NCI-H510A (cell line): ENCODE measurements at regions not wholly inside any gene's neighbourhood (a gene's known extent, or its start where the extent isn't known, plus 50 kb on each side); places are given as distances from the start of the nearest gene placed in this dataset.

Source experiments
- DNase-seq: peaks from one replicate; lab custom pipeline; 2025; lab: John Stamatoyannopoulos, UW

DNA sequence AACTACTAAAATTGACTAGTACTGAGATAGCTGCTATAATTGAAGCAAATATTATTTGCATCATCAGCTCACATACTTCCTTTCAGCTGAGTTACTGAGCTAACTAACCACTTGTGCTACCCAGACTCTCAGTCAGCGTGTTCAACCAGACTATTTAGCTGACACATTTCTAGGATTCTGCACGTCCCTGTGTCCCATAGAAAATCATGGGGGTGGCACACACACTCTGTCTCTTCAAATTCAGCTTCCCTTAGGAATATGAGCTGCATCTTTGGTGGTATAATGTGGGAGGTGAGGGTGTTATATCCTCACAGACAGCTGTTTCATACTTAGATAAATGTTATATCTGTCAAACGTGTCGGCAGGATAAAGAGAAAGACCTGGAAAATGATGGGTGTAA is 424.0 kb downstream of the CDH2 start:
- DNase-seq: no peak

DNA sequence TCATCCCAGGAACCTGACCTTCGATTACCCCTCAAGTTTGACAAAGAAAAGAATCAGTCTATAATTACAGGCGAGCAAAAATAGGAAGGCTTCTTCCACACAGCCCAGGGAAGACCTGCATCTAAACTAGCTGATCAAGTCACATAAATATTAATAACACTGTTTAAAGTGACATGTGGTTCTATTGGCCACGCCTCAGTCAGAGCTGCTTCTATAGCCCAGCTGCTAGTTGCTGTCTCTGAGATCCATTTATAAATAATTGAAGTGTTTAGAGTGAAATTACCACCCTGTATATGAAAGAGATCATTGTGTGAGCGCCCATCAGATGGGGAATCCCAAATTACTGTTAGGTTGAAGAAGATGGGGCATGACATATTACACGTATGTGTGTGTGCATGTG is 426.0 kb downstream of the CDH2 start:
- no peak for DNase-seq

DNA sequence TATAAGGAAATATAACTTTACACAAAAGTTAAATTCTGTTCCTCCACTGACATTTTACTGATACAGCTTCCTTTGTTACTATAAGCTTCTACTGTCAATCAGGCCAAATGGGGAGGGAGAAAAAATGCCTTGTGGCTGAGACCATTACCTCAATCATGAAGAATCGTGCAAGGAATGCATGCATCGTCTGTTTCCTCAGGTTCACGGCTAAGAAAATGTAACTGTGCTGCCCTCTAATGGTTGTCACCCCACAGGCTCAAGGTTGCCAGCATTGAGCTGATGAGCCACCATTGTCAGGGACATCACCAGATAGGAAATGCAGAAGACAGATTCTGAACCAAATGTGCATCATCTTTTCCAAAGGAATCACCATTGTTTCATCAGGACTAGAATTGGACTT is 426.9 kb downstream of the CDH2 start:
- no peak for DNase-seq

DNA sequence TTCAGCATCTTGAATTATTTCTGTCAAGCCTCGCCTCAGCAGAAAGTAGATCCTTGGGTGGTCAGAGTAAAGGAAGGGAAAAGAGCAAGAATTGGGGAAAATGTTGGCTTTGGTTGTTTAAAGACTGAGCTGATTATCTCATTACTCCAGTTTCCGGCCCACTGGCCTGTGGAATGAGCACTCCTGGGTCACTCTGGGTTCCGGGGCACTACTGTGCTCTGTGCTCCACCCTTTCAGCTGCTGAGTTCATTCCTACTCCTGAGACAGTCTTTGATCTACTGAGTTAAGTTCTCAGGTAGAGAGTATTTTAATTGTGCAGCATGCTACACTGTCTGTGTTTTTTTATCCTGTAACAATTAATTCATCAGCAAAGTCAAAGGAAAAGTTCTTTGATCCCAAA is 427.7 kb downstream of the CDH2 start:
- DNase-seq: no peak

DNA sequence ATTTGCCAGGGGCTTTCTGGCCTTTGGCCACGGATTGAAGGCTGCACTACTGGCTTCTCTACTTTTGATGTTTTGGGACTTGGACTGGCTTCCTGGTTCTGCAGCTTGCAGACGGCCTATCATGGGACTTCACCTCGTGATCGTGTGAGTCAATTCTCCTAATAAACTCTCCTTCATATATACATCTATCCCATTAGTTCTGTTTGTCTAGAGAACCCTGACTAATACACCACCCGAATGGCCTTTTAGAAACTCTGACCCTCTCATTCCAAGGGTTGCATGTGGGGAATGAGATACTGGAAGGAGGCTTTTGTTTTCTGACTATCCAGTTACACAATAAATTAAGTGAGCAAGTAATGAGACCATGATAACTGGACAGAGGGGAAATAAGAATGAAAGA is 430.7 kb downstream of the CDH2 start:
- no peak for DNase-seq

DNA sequence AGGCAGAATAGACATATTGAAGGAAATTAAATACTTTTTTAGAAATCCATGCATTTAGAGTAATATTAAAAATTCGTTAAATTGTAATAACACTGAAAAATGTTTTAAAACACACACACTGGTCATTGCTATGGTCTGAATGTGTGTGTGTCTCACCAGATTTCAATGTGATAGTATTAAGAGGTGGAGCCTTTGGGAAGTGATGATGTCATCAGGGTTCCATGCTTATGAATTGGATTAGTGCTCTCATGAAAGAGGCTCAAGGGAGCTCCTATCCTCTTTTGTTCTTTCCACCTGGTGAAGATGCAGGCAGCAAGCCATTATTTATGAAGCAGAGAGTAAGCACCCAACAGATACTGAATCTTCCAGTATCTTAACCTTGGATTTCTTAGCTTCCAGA is 441.8 kb downstream of the CDH2 start:
- no peak for DNase-seq

DNA sequence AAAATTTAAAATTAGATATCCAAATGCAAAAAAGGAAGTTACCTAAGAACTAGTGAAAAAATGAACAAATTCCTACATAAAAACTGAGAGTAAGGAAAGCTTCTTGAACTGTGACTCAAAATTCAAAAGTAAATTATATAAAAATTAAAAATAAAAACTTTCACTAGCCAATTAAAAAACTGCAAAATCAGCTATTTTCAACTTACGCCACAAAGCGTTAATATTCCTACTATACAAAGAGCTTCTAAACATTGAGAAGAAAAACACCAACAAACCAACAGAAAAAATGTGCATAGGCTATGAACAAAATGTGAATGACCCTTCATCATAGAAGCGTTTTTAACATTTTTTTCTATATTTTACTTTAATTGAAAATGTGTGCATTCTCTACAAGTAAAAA is 445.7 kb downstream of the CDH2 start:
- no peak for DNase-seq

DNA sequence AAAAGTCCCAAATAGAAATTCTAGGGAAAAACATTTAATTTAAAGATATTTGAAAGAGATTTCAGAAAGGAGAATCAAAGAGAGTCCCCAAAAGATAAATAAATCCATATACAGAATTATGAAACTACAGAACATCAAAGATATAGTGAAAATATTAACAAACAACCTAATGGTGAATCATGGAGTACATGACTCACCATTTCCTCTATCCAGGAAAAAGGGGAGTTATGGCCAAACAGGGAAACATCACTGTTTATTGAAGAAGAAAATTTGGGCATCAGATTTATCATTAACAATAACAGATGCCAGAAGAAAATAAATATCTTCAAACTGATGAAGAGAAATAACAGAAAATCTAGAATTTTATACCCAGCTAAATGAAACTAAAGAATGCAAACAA is 448.3 kb downstream of the CDH2 start:
- no peak for DNase-seq

DNA sequence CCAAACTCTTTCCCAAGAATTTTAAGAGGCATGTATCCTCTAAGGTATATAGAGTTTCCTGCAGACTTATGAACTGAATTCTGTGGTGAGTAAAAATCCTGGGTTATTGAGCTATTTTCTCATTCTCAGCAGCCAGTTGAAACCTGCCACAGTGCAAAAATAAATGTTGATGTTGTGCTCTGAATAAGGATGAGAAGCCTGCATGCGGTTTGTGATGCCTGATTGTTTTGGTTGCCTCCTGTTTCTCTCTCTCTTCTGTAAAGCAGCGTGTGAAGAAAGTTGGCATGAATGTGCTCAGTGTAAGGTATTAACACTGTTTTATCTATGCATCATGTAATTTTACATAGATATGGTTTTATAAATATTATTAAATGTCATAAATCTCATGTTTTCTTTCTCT is 452.6 kb downstream of the CDH2 start:
- no peak for DNase-seq

DNA sequence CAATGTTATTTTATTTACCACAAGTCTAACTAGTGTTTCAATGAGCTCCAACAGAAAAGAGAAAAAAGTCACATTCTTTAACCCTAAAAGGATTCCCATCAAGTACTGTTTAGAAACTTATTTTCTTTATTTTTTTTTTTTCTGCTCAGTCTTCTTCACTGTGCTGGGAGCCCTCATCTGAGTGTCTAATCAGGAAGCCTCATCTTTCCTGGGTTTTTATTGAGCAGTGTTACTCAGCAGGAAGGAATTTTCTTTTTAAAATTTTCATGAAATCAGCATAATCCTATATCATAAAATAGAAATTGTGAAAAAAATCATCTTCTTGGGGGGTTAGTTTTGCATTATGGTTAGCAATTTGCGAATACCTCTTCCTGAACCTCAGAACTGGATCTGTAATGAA is 453.8 kb downstream of the CDH2 start:
- no peak for DNase-seq

DNA sequence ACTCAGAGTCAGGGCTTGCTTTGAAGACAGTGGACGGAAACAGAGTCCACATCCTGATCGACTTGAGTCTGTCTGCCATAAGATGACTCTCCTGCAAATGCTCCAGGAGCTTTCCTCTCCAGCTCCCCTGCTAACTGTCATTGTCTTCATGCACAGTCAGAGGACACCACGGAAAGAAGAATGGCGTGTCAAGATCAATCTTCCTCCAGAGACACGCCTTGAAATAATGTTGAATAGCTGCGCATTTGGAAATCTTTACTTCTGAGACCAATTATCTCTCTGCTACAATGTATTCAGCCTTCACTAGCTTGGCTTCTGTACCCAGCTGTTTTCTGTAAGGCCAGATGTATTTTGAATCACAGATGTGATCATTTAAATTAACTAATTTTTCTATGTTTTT is 457.2 kb downstream of the CDH2 start:
- DNase-seq: no peak

DNA sequence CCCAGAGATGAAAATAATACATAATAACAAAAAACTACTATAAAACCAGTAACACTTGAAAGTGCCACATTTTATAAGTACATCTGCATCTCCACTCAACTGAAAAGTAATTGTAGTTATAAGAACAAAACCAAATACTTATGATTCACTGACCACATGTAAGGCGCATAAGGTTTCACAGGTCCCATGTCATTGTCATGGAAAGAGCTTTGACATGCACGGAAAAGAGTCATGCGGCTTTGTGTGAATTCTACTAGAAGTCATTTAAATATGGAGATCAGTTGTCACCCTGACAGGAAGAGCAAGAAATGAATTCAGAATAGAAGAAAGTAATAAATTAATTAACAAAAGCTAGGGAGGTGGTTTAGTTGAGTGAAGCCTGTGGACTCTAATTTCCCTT is 459.1 kb downstream of the CDH2 start:
- no peak for DNase-seq

DNA sequence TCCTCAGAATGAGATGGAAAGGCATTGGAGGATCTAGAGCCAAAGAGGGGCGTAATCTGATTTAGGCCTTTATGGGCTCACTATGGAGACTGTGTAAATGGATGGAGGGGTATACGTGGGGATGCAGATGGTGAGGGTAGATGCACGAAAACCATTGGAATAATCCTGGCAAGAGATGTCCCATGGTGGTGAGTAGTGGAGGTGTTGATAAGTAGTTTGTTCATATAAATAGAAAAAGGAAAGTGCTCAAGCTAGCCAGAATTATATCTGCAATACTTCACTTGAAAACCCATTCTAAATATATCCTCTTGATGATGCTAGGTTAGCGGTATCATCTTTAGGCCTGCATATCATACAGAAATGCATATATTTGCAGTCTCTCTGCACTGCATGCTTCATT is 459.7 kb downstream of the CDH2 start:
- DNase-seq: no peak

DNA sequence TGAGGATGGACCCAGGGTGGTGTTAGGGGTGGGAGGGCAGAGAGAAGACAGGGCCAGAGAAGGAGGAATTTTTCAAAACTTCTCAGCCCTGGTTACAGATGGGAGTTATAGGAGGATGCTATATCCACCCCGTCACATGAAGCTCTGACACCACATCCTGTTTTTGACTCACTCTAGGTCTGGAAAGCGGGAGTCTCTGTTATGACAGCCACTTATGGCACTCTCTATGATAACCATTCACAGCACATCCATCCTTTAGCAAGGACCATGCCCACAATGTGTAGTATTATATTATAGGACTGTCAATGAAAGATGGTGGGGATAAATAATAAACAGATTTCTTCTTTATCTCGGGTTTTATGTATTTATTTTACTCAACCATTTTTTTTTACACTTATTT is 461.2 kb downstream of the CDH2 start:
- no peak for DNase-seq

DNA sequence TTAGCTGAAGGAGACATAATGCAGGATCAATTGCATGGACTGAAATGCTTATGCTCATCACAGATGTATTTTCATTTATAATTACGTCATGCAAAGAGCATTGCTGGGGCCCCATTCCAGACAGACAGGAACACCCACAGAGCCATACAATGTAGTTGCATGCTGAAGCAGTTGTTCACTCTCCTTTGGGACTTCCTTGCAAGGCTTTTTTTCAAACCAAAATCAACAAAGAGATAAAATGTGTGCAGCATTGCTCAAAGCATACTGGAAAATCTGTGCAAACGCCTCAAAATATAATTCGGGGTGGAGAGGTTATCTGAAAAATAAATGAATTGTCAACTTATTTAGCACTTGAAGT is 463.2 kb downstream of the CDH2 start:
- DNase-seq: no peak

DNA sequence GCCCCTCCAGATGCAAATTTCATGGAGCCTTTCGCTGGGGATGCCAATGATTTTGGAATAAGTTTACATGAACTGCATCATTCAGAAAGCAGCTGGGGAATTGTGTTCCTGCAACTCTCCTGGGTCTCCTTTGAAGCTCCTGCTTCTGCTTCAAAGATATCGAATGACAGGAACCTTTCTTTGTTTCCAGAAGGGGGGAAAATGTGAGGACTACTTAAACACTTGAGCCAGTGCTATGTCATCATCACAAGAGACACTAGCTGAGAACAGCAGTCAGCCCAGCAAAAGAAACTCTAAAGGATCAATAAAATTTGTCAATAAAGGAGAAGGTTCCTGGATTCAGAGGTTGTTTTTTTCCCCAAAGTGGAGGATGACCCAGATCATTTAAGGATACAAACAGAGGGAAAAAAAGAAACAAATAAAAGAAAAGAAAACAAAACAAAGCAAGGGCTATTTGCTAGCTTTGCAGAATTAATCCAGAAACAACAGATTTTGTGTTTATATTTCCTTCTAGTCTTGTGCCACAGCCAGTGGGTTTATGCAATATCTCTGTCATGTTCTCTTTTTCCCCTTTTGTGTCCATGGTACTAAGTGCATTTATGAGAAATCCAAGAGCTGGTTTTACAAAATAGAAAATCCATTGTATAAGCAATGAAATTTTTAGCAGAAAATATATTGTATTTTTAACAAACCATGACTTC is 463.7 kb downstream of the CDH2 start:
- peak; percentile 92 for DNase-seq

DNA sequence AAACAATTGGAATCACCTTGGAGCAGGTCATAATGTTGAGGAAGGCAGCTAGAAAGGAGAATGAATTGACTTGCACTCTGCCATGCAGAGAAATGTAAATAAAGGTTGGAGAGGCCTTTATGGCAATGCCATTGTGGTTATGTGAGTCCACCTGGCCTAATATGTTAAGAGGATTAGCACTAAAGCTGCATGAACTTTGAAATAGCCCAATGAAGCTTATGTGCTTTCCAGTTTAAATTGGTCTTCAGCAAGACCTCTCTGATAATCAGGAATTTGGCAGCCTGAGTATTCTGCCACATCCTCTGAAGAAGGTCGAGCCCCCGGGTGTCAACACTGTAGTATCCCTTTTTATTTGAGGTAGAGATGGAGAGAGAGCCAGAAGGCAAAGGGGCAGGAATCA is 464.9 kb downstream of the CDH2 start:
- DNase-seq: peak; percentile 82

DNA sequence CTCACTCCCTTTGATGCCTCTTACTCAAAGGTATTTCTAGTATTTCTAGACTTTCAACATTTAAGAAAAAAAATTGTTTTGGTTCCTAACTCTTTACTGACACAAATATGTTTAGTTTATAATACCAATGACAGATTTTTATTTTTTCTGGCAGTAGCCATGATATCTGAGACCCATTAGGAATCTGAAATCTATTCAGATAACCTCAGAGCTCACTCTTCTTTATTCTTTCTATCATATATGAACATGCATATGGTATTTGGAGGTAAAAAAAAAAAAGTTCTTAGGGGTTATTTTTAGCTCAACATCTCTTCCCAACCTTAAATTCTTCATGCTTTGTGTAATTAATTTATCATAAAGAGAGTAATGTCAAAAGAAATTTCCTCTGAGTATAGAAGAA is 465.5 kb downstream of the CDH2 start:
- DNase-seq: no peak

DNA sequence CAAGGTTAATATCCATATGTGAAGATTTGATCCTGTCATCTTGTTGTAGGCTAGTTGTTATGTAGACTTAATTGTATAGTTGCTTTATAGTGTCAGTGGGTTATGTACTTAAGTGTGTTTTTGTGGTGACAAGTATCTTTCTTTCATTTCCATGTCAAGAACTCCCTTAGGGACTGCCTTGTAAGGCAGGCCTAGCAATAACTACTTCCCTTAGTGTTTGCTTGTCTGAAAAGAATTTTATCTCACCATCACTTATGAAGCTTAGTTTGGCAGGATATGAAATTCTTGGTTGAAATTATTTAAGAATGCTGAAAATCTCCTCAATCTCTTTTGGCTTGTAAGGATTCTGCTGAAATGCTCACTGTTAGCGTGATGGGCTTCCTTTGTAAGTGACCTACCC is 467.6 kb downstream of the CDH2 start:
- DNase-seq: no peak

DNA sequence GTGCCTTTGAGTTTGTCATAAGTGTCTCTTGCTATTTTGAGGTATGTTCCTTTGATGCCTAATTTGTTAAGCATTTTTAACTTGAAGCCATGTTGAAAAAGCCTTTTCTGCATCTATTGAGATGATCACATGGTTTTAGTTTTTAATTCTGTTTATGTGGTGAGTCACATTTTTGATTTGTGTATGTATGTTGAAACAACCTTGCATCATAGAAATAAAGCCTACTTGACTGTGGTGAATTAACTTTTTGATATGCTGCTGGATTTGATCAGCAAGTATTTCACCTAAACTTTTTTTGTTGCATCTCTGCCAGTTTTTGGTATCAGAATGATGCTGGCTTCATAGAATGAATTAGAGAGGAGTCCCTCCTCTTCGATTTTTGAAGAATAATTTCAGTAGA is 469.7 kb downstream of the CDH2 start:
- DNase-seq: no peak

DNA sequence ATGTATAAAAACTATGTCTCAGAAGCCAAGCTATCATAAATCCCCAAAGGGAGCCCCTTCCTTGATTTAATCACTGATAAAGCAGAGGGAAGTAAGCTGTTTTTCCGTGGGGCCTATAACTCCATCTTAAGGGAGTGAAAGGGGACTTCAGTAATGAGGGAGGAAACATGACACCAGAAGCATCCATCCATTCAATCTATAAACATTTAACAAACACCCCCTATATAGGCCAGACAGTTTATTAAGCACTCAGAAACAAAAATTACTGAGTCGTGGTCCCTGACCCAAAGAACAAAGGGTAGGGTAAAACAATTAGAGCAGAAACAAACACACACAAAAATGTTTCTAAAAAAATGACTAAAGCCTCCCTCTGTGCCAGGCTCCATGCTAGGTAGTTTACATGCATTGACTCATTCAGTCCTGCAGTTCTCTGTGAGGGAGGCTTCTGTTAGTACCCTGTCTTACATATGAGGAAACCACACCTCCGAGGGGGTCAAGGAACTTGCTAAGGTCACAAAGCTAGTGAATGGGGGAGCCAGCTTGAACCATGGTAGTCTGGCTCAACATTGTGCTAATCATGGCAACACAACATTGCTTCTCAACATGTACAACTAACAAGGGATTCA is 472.1 kb downstream of the CDH2 start:
- DNase-seq: no peak

DNA sequence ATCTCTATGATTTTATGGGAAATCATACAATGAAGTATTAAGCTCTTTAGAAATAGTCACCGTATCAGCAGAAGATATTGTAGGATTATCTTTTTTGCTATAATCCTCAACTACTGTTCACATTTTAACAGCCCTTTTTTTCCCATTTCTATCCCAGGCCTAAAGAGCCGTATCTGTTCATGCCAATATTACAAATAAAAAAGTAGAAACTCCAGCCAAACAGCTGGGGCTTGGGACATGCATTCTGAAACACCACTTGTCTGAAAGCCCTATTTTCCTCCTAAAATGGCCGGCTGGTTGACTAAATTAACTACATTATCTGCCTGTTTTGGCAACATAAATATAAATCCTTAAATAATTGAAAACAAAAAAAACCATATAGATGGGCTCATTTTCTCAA is 477.8 kb downstream of the CDH2 start:
- no peak for DNase-seq

DNA sequence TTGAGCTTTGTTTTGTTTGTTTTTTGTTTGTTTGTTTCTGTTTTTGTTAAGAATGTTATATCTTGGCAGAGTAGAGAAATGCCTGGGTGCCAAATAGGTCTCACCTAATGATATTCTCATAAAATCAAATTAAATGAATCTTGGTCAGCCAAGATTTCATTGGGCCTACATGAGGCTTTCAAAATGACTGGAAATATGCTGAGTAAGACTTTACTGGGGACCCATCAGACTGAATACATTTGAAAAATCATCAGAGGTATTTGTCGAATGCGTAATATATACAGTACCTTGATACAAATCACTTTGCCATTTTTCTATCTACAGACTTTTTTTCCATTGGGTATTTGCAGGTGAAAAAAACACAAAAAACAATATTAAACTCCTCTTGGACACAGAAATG is 480.8 kb downstream of the CDH2 start:
- no peak for DNase-seq

DNA sequence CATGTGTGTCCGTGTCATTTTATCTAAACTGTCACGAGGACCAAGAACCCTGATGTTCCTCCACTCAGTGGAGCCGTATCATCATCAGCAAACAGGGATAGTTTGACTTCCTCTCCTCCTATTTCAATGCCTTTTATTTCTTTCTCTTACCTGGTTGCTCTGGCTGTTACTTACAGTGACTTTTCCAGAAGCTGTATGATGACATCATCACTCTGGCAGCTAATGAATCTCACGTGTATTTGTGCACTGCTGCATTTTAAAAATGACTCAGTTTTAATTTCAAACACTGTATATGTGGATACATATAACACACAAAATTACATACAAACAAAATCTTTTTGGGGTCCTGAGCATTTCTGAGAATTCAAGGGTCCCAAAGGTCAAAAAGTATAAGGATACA is 481.4 kb downstream of the CDH2 start:
- DNase-seq: no peak
